ENCODE measurements at regions not wholly inside any gene's neighbourhood (a gene's known extent, or its start where the extent isn't known, plus 50 kb on each side); places are given as distances from the start of the nearest gene placed in this dataset.

DNA sequence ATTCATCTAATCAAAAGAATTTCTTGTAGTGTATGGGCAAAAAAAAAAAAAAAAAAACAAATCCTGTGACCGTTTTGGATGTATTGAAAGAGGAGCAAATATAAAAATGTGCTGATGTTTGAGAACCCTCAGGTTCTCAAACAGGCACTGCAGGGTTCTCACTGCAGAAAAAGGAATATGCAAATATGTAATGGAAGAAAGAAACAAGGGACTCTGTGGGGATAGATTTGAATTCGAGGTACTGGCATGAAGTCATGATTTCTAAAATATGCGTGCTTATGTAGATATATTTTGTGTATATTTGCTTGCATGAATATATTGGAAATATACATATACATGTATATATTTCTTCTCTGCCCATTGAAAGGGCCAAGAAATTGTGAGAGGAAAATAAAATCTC lies 365.0 kb upstream of the RUNX1 start:
- ATAC-seq (no peak), DNase-seq (no peak)
- H3K4me1 ChIP-seq, result no peaks in the 10 kb centered on the region
- no peak overlapping the region for H3K27ac ChIP-seq
- intact Hi-C loops (cut with DNase I), result no loop called here
- TF ChIP-seq POLR2A (IDR thresholded peaks at IDR 0.05), result no peak
- TF ChIP-seq, protein P1, sequence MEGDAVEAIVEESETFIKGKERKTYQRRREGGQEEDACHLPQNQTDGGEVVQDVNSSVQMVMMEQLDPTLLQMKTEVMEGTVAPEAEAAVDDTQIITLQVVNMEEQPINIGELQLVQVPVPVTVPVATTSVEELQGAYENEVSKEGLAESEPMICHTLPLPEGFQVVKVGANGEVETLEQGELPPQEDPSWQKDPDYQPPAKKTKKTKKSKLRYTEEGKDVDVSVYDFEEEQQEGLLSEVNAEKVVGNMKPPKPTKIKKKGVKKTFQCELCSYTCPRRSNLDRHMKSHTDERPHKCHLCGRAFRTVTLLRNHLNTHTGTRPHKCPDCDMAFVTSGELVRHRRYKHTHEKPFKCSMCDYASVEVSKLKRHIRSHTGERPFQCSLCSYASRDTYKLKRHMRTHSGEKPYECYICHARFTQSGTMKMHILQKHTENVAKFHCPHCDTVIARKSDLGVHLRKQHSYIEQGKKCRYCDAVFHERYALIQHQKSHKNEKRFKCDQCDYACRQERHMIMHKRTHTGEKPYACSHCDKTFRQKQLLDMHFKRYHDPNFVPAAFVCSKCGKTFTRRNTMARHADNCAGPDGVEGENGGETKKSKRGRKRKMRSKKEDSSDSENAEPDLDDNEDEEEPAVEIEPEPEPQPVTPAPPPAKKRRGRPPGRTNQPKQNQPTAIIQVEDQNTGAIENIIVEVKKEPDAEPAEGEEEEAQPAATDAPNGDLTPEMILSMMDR (IDR thresholded peaks at IDR 0.05), result no peak
- no peak overlapping the region for H3K4me3 ChIP-seq
- 59% methylated on average over 3 of the region's 3 CpGs for WGBS (ENCODE audit: insufficient coverage, low coverage, low lambda C conversion rate, missing lambda C conversion rate)
- no peaks in the 10 kb centered on the region for H3K27me3 ChIP-seq
- no peaks in the 10 kb centered on the region for H3K9me3 ChIP-seq
- no peaks in the 10 kb centered on the region for H3K36me3 ChIP-seq

DNA sequence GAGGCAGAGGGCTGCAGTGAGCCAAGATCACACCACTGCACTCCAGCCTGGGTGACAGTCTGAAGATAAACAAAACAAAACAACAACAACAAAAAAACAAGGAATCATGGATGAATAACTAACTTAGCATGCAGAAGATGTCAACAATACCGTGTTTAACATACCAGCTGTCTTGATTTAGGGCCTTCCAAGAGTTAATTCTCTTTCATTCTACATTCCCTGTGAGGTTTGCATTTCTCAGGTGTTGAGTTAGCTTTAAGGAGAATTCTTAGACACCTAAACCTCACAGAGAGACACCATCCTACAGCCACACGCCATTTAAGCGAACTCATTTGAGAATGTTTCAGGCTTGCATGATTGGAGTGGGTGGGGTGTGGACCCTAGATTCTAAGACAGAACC lies 363.1 kb upstream of the RUNX1 start:
- H3K4me1 ChIP-seq, result no peaks in the 10 kb centered on the region
- WGBS (ENCODE audit: insufficient coverage, low coverage, low lambda C conversion rate, missing lambda C conversion rate), result 86% methylated on average over 3 of the region's 3 CpGs

DNA sequence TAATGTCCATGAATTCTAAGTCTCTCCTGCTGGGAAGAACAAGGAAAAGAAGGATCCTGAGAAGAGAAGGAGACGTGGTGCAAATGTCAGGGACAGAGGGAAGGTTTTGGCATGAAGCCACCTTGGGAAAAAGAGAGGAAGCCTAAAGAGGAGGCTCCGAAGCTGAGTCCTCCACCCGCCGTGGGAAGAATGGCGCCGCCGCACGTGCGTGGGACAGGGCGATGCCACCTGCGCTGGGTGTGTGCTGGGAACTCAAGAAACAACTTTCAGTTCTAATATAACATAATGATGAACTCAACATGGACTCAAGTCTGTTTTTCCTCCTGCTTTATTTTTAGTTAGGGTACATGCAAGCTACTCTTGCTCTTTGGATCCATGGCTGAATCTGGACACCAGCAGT lies 362.3 kb upstream of the RUNX1 start:
- Histone ChIP-seq H3K4me3 (no peak overlapping the region), H3K9me3 (no peaks in the 10 kb centered on the region), H3K4me1 (no peaks in the 10 kb centered on the region), H3K27me3 (no peaks in the 10 kb centered on the region), H3K36me3 (no peaks in the 10 kb centered on the region), H3K27ac (no peak overlapping the region)
- no peak for TF ChIP-seq POLR2A (IDR thresholded peaks at IDR 0.05)
- ATAC-seq, result no peak
- intact Hi-C loops (cut with DNase I), result no loop called here
- 90% methylated on average over 7 of the region's 11 CpGs for WGBS (ENCODE audit: insufficient coverage, low coverage, low lambda C conversion rate, missing lambda C conversion rate)
- no peak for DNase-seq

More for the DNA sequence above, 363.1 kb upstream of the RUNX1 start:
- H3K27me3 ChIP-seq, result no peaks in the 10 kb centered on the region
- no peaks in the 10 kb centered on the region for H3K36me3 ChIP-seq
- H3K9me3 ChIP-seq, result no peaks in the 10 kb centered on the region
- H3K4me3 ChIP-seq, result no peak overlapping the region
- DNase-seq (no peak), ATAC-seq (no peak)
- intact Hi-C loops (cut with DNase I), result no loop called here
- no peak overlapping the region for H3K27ac ChIP-seq
- TF ChIP-seq POLR2A (IDR thresholded peaks at IDR 0.05), result no peak
- TF ChIP-seq, protein P1 (IDR thresholded peaks at IDR 0.05), result no peak

DNA sequence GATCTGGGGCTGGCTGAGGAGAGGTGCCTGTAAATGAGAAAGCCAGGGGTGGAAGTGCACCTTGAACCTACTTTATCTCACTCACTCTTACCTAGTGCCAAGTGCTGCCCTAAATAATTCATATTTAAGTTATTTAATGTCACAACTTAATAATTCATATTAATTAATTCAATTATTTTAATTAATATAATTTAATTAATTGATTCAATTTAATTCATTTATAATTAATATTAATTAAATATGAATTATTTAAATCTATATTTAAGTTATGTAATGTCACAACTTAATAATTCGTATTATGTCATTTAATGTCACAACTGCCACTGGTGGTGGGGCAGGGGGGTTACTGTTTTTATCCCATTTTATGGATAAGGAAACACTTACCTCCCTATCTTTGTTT lies 361.6 kb upstream of the RUNX1 start:
- no peaks in the 10 kb centered on the region for H3K36me3 ChIP-seq
- H3K4me1 ChIP-seq, result no peaks in the 10 kb centered on the region
- no peak overlapping the region for H3K27ac ChIP-seq
- ATAC-seq (no peak), DNase-seq (no peak)
- 64% methylated on average over 1 of the region's 1 CpG for WGBS (ENCODE audit: insufficient coverage, low coverage, low lambda C conversion rate, missing lambda C conversion rate)
- intact Hi-C loops (cut with DNase I), result no loop called here
- no peaks in the 10 kb centered on the region for H3K9me3 ChIP-seq
- no peaks in the 10 kb centered on the region for H3K27me3 ChIP-seq
- TF ChIP-seq, protein P1 (IDR thresholded peaks at IDR 0.05), result no peak
- TF ChIP-seq POLR2A (IDR thresholded peaks at IDR 0.05), result no peak
- no peak overlapping the region for H3K4me3 ChIP-seq

DNA sequence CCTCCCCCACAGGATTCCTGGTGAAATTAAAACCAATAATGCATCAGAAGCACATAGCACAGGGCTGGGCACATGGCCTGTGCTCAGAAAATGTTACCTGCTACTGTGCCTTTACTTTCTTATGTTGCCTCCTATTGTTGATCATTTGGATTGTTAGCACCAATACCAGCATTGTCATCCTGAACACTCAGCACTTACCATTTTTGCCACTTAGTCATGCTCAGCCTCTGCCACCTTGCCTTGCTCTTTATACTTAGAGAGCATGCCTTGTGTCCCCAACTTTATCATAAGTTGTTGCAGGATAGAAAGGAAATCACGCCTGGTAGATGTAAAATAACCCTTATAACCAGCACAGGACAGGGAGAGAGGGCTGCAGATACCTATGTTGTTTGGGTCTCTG lies 361.0 kb upstream of the RUNX1 start:
- no peaks in the 10 kb centered on the region for H3K4me1 ChIP-seq
- TF ChIP-seq, protein P1 (IDR thresholded peaks at IDR 0.05), result no peak
- TF ChIP-seq POLR2A (IDR thresholded peaks at IDR 0.05), result no peak
- DNase-seq, result no peak
- WGBS (ENCODE audit: insufficient coverage, low coverage, low lambda C conversion rate, missing lambda C conversion rate), result 63% methylated on average over 1 of the region's 1 CpG
- ATAC-seq, result no peak
- no peaks in the 10 kb centered on the region for H3K27me3 ChIP-seq
- intact Hi-C loops (cut with DNase I), result no loop called here
- H3K27ac ChIP-seq, result no peak overlapping the region
- no peak overlapping the region for H3K4me3 ChIP-seq
- H3K36me3 ChIP-seq, result no peaks in the 10 kb centered on the region
- H3K9me3 ChIP-seq, result no peaks in the 10 kb centered on the region
